IPS-15b (cell line): ENCODE measurements at regions not wholly inside any gene's neighbourhood (a gene's known extent, or its start where the extent isn't known, plus 50 kb on each side); places are given as distances from the start of the nearest gene placed in this dataset.

Experiments used
- H3K27me3 ChIP-seq: one replicate; pipeline ENCODE4 v1.6.1; 2013; ENCODE audit warnings: low read length; ENCODE audit not compliant: control insufficient read depth, insufficient read depth
- H3K36me3 ChIP-seq: one replicate; pipeline ENCODE4 v1.6.1; 2013; ENCODE audit warnings: low read length; ENCODE audit not compliant: control insufficient read depth, insufficient read depth
- H3K4me1 ChIP-seq: one replicate; pipeline ENCODE4 v1.6.1; 2013; ENCODE audit warnings: mild to moderate bottlenecking, low read length; ENCODE audit not compliant: control insufficient read depth, insufficient read depth
- H3K4me3 ChIP-seq: one replicate; pipeline ENCODE4 v1.5.1; 2013; ENCODE audit warnings: low read depth, low read length
- H3K9ac ChIP-seq: one replicate; pipeline ENCODE4 v1.6.1; 2013; ENCODE audit warnings: low read depth, mild to moderate bottlenecking, low read length
- H3K9me3 ChIP-seq: one replicate; pipeline ENCODE4 v1.6.1; 2013; ENCODE audit warnings: mild to moderate bottlenecking, low read length; ENCODE audit not compliant: control insufficient read depth, insufficient read depth

DNA sequence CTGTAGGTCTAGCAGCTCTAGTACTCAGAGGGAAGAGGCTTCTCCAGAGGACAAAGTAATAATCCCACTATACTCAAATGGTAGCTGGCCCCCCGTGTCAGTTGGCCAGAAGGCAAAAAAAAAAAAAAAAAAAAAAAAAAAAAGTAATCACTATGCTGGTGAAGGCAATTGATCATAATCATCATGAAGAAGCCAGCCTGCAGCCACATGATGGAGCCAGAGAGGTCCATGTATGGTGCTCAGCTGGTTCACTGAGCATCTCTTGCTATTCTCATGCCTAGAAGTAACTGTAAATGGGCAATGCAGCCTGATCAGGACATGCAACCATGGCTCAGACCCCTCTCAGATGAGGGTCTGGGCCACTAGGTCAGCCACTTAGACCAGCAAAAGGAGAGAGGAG lies 378.8 kb downstream of the MED13L start:
- H3K9me3 ChIP-seq, result no peaks in the 10 kb centered on the region
- H3K27me3 ChIP-seq, result no peaks in the 10 kb centered on the region
- no peak overlapping the region for H3K4me3 ChIP-seq
- no peaks in the 10 kb centered on the region for H3K36me3 ChIP-seq
- H3K9ac ChIP-seq, result no peak overlapping the region
- H3K4me1 ChIP-seq, result no peaks in the 10 kb centered on the region

DNA sequence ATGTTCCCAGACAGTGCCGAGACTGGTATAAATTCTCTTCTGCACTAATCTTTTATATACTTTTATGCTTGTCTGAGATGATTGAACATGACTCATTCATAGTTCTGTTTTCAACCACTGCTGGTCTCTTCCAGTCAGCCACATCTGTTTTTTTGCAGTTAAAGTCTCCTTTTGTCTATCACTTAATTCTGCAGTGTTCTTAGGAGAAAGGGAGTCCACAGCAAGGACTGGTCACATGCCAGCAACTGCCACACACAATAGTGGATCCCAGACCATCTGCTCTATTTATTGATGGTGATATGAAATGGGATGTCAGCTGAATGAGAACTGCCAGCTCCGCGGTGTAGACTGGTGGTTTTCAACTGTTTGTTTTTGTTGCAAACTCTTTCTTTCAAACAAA lies 379.8 kb downstream of the MED13L start:
- H3K36me3 ChIP-seq, result no peaks in the 10 kb centered on the region
- no peak overlapping the region for H3K4me3 ChIP-seq
- H3K4me1 ChIP-seq, result no peaks in the 10 kb centered on the region
- H3K27me3 ChIP-seq, result no peaks in the 10 kb centered on the region
- no peaks in the 10 kb centered on the region for H3K9me3 ChIP-seq
- no peak overlapping the region for H3K9ac ChIP-seq

DNA sequence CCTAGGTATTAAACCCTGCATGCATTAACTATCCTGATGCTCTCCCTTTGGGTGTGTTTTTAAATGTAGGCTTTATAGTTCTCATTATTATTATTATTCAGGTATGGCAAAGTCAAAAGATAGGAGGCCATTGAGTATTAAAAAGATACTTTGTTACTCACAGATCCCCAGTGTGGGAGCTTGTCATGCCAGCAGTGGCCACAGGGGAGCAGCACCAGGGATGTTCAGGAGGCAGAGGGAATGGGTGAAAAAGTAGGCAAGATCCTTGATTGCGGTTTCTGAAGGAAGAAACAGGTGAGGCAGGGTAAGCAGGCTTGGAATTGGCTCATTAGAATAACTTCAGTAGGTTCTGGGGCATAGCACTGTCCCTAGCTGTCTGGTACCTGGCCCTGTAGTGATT lies 382.2 kb downstream of the MED13L start:
- H3K27me3 ChIP-seq, result no peaks in the 10 kb centered on the region
- peaks cover 16% of the 10 kb centered on the region for H3K4me1 ChIP-seq
- H3K4me3 ChIP-seq, result no peak overlapping the region
- no peaks in the 10 kb centered on the region for H3K36me3 ChIP-seq
- H3K9ac ChIP-seq, result no peak overlapping the region
- H3K9me3 ChIP-seq, result no peaks in the 10 kb centered on the region

DNA sequence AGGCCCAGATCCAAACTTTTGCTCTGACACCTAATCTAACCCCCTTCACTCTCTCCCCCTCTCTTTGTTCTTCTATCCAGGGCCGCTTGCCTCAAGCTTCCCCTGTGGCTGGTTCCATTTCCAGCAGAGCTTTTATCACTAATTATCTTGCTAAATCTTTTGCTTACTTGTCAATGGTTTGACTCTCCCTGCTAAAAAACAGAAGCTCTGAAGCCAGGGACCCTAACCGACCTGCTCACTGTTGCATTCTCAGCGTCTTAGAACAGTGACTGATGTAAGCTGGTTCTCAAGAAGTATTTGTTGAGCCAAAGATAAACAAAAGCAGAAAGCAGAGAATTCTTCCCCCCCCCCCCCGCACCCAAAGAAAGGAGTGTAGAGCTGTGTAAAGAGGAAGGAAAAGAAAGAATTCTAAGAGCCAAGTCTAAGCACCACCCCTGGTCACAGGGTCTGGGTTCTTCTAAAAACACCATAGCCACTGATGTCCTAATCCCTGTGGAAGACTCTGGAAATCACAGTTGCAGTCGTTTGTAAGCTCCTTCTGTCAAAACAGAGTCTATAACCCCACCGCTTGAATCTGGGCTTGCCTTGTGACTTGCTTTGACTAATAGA lies 385.8 kb downstream of the MED13L start:
- H3K27me3 ChIP-seq, result no peaks in the 10 kb centered on the region
- H3K9ac ChIP-seq, result no peak overlapping the region
- H3K4me1 ChIP-seq, result peaks cover 16% of the 10 kb centered on the region
- no peak overlapping the region for H3K4me3 ChIP-seq
- no peaks in the 10 kb centered on the region for H3K36me3 ChIP-seq
- H3K9me3 ChIP-seq, result no peaks in the 10 kb centered on the region

DNA sequence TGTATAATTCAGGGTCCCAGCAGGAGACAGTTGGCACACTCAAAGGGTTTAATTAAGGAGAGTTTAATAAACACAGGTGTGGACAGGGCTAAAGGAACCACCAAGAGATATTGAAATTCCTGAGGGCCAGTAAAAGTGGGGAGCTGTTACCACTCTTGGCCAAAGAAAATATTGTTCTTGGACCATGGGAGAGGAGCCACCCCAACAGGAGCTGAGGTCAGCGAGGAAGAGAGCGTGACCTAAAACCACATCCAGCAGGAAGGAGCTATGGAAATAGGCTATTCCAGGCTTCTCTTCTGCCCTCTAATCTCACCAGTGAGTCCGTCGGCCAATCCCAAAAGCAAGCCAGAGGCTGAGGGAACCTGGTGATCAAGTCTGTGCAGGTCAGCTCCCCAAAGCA lies 390.8 kb downstream of the MED13L start:
- no peak overlapping the region for H3K9ac ChIP-seq
- no peak overlapping the region for H3K4me3 ChIP-seq
- H3K27me3 ChIP-seq, result no peaks in the 10 kb centered on the region
- no peaks in the 10 kb centered on the region for H3K9me3 ChIP-seq
- peaks cover 13% of the 10 kb centered on the region for H3K4me1 ChIP-seq
- no peaks in the 10 kb centered on the region for H3K36me3 ChIP-seq

DNA sequence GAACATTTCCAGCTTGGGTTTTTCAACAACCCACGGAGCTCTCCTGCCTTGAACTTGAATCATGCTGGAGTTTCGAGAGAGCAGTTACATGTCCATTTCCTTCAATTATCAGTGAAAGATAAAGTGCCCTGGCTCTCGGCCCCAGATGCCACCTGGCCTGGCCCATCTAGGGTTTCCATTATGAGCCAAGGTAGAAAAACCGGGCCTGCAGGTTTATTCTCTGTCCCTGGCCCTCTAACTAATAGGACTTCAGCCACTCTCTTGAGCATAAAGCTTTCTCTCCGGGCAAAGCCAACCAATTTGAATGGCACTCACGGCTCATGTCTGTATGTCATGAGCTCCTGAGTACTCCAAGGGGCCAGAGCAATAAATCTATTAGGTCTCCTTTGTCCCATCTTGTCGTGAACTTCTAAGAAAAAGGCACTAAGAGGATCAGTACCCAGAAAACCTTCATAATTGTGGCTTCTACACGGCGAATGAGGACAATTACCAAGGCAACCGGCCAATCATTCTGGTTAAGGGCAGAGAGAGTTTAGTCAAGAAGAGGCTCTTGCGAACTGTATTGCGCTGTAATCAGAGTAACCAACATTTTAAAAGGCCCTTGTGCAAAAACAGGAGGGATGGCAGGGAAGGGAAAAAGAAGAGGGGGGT lies 392.3 kb downstream of the MED13L start:
- Histone ChIP-seq H3K9ac (no peak overlapping the region), H3K36me3 (no peaks in the 10 kb centered on the region), H3K27me3 (no peaks in the 10 kb centered on the region), H3K9me3 (no peaks in the 10 kb centered on the region), H3K4me3 (no peak overlapping the region), H3K4me1 (peaks cover 4% of the 10 kb centered on the region)

DNA sequence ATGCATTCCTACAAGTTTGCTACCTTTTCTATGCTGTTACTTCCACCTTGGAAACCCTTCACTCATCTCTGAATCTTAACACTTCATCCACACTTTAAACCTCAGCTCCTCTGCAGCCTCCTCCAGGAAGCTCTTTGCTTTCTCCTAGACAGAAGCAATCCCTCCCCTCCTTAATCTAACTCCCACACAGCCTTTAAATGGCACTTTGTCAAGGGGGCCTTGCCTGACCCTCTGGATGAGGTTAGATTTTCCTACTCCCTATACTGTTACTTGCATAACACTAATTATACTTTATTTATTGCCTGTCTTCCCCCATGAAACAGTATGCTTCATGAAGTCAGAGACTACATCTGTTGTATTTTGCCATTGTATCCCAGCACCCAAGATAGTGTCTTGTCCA lies 394.6 kb downstream of the MED13L start:
- no peak overlapping the region for H3K4me3 ChIP-seq

DNA sequence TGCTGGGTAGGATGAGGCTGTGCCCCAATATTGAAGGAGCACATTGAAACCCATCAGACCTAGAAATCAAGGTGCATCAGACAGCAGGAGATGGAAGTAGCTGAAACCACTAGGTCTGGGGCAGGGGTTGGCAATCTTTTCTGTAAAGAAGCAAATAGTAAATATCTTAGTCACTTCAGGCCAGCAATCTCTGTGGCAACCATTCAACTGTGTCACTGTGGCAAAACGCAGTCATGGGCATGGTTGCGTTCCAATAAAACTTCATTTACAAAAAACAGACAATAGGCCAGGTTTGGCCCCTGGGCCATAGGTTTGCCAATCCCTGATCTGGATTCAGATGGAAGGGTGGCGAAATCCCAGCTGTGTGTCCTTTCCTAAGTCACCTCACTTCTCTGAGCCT lies 397.3 kb downstream of the MED13L start:
- Histone ChIP-seq H3K36me3 (no peaks in the 10 kb centered on the region), H3K9ac (no peak overlapping the region), H3K4me3 (no peak overlapping the region), H3K9me3 (no peaks in the 10 kb centered on the region), H3K4me1 (peaks cover 4% of the 10 kb centered on the region), H3K27me3 (no peaks in the 10 kb centered on the region)

More for the DNA sequence above, 394.6 kb downstream of the MED13L start:
- peaks cover 4% of the 10 kb centered on the region for H3K4me1 ChIP-seq
- no peaks in the 10 kb centered on the region for H3K36me3 ChIP-seq
- no peaks in the 10 kb centered on the region for H3K9me3 ChIP-seq
- no peak overlapping the region for H3K9ac ChIP-seq
- no peaks in the 10 kb centered on the region for H3K27me3 ChIP-seq

DNA sequence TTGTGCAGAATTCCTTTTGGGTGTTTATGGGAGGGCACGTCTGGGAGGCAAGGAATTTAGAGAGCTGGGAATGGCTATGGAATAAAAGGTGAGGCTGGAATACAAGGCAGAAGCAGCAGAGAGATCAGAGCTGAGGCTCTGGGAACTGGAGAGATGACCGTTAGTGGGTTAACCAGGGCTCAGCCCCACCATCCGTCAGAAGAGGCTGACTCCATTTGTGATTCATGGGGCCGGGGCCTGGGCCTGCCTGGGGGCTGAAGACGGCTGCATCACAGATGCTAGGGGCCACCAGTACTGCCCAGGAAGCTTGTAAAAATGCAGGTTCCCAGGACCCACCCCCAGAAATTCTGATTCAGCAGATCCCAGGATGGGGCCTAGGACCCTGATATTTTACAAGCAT lies 398.1 kb downstream of the MED13L start:
- Histone ChIP-seq H3K27me3 (no peaks in the 10 kb centered on the region), H3K4me3 (no peak overlapping the region), H3K36me3 (no peaks in the 10 kb centered on the region), H3K4me1 (peaks cover 4% of the 10 kb centered on the region), H3K9ac (no peak overlapping the region), H3K9me3 (no peaks in the 10 kb centered on the region)

DNA sequence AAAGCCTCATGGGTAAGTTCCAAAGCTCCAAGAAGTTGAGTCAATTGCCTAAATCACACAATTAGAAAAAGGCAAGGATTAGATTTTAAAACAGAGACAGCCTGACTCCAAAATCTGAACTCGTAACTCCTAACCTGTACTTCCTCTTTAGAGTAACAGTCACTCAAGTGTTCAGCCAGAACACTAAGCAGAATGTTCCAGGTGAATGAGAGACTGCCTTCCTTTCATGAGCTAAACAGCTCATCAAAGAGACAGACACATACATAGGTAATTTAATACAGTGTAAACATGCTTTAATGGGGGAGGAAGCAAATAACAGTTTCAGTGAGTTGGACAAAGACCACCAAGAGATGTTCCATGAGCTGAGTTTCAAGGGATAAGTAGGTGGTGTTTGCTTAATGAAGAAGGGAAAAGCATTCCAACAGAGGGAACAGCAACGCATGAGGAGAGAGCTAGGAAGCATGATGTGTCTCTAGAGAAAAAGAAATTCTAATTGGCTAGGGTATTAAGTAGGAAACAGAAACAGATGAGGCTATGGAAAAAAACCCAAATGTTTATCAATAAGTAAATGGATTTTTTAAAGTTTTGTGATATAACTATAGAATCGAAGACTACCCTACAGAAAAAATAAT lies 403.9 kb downstream of the MED13L start:
- no peaks in the 10 kb centered on the region for H3K36me3 ChIP-seq
- H3K9ac ChIP-seq, result no peak overlapping the region
- H3K4me1 ChIP-seq, result peaks cover 16% of the 10 kb centered on the region
- H3K9me3 ChIP-seq, result no peaks in the 10 kb centered on the region
- no peaks in the 10 kb centered on the region for H3K27me3 ChIP-seq
- H3K4me3 ChIP-seq, result no peak overlapping the region

DNA sequence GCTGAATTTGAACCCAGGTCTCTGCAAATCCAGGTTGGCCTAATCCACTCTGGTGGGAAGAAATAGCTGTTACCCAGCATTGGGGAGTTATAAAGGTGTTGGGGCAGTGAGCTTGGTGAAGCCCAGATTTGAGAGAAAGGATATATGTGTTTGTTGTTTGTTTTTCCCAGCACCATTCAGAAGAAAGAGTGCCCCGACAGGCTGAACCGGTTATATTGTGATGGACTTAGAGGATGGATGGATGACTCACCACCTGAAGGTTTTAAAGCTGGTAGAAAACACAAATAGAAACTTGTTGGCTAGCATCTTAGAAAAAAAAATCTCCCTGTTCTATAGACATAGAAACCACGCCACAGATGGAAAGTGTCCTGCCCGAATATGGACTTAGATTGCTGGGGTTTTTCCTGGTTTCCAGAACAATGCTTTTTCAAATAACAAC lies 404.6 kb downstream of the MED13L start:
- Histone ChIP-seq H3K9me3 (no peaks in the 10 kb centered on the region), H3K4me1 (peaks cover 16% of the 10 kb centered on the region), H3K9ac (no peak overlapping the region)

DNA sequence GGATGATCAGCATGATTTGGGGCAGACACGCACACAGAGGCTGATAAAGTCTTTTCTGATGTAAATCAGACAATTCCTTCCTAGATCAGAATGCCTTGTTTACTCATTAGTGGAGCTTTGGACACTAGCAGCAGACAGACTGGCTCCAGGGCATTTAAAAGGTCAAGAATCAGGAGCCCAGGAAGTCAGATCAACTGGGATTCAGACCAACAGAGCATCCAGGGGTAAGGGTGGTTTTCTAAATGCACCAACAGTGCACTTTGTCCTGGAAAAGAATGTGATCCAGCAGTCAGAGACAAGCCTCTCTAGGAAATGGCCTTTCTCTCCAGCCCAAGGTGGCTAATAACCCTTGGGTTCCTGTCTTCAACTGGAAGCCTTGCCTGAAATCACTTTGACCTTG lies 405.3 kb downstream of the MED13L start:
- Histone ChIP-seq H3K9ac (no peak overlapping the region), H3K4me3 (no peak overlapping the region), H3K27me3 (no peaks in the 10 kb centered on the region), H3K9me3 (no peaks in the 10 kb centered on the region), H3K4me1 (peaks cover 16% of the 10 kb centered on the region), H3K36me3 (no peaks in the 10 kb centered on the region)

More for the DNA sequence above, 404.6 kb downstream of the MED13L start:
- no peak overlapping the region for H3K4me3 ChIP-seq
- H3K36me3 ChIP-seq, result no peaks in the 10 kb centered on the region
- H3K27me3 ChIP-seq, result no peaks in the 10 kb centered on the region
